GM21367 (cell line): ENCODE measurements at regions not wholly inside any gene's neighbourhood (a gene's known extent, or its start where the extent isn't known, plus 50 kb on each side); places are given as distances from the start of the nearest gene placed in this dataset.

Experiments
- ATAC-seq: cut with Tn5 transposase; IDR thresholded peaks from one replicate; pipeline ENCODE4 v1.9.1; 2021; ENCODE audit not compliant: unreplicated experiment

GRCh38 chr13:31925079-31925478 lies 106.5 kb upstream of the FRY start:
- ATAC-seq, result no peak

- ATAC-seq, result no peak
Observed at GRCh38 chr13:31927219-31927653, 104.3 kb upstream of the FRY start.

- no peak for ATAC-seq
Observed at GRCh38 chr13:31929031-31929770, 102.4 kb upstream of the FRY start.

- peak; percentile 9 for ATAC-seq
Observed at GRCh38 chr13:31930490-31930889, 101.1 kb upstream of the FRY start.

GRCh38 chr13:31930901-31931522 lies 100.6 kb upstream of the FRY start:
- ATAC-seq, result peak; percentile 98

- no peak for ATAC-seq
Observed at GRCh38 chr13:31937436-31937835, 94.1 kb upstream of the FRY start.

GRCh38 chr13:31940076-31940475 lies 91.5 kb upstream of the FRY start:
- no peak for ATAC-seq

GRCh38 chr13:31943591-31943990 lies 88.0 kb upstream of the FRY start:
- no peak for ATAC-seq

- no peak for ATAC-seq
Observed at GRCh38 chr13:31944262-31945160, 87.1 kb upstream of the FRY start.

- no peak for ATAC-seq
Observed at GRCh38 chr13:31945202-31945961, 86.2 kb upstream of the FRY start.

- no peak for ATAC-seq
Observed at GRCh38 chr13:31946091-31946770, 85.3 kb upstream of the FRY start.

- no peak for ATAC-seq
Observed at GRCh38 chr13:31947105-31947504, 84.5 kb upstream of the FRY start.

GRCh38 chr13:31947506-31947905 lies 84.1 kb upstream of the FRY start:
- no peak for ATAC-seq

GRCh38 chr13:31949486-31949885 lies 82.1 kb upstream of the FRY start:
- ATAC-seq, result no peak

- ATAC-seq, result no peak
Observed at GRCh38 chr13:31950111-31950815, 81.3 kb upstream of the FRY start.

GRCh38 chr13:31951215-31951678 lies 80.3 kb upstream of the FRY start:
- peak; percentile 89 for ATAC-seq

- ATAC-seq, result no peak
Observed at GRCh38 chr13:31952641-31953380, 78.8 kb upstream of the FRY start.

GRCh38 chr13:31955101-31955500 lies 76.5 kb upstream of the FRY start:
- no peak for ATAC-seq

GRCh38 chr13:31955741-31956140 lies 75.8 kb upstream of the FRY start:
- ATAC-seq, result no peak
